Fibroblast of lung (primary cell): ENCODE measurements at regions not wholly inside any gene's neighbourhood (a gene's known extent, or its start where the extent isn't known, plus 50 kb on each side); places are given as distances from the start of the nearest gene placed in this dataset.

Source experiments
- DNase-seq, 2 donors: peaks; one replicate each; pipeline versions ENCODE4 v3.0.0 to v3.0.0-alpha.2; 2010; ENCODE audit warnings: low read depth in 2 of 2
- H2AFZ ChIP-seq: 2 replicates; pipeline ENCODE4 v1.5.1; 2012; ENCODE audit warnings: low read length, control low read depth, inconsistent platforms
- H3K27ac ChIP-seq: 2 replicates; pipeline ENCODE4 v1.5.1; 2011; ENCODE audit warnings: low read length, control low read depth; ENCODE audit not compliant: insufficient read depth
- H3K27me3 ChIP-seq: 2 replicates; pipeline ENCODE4 v1.5.1; 2011; ENCODE audit warnings: mild to moderate bottlenecking, low read length; ENCODE audit not compliant: control insufficient read depth, insufficient read depth
- H3K36me3 ChIP-seq: 2 replicates; pipeline ENCODE4 v1.5.1; 2011; ENCODE audit warnings: low read length; ENCODE audit not compliant: control insufficient read depth, insufficient read depth
- H3K4me1 ChIP-seq: 2 replicates; pipeline ENCODE4 v1.5.1; 2011; ENCODE audit warnings: low read length; ENCODE audit not compliant: control insufficient read depth, insufficient read depth; ENCODE audit errors: extremely low read depth
- H3K4me2 ChIP-seq: 2 replicates; pipeline ENCODE4 v1.5.1; 2011; ENCODE audit warnings: low read length, control low read depth; ENCODE audit not compliant: insufficient read depth; ENCODE audit errors: extremely low read depth
- H3K4me3 ChIP-seq, 4 experiments: fragments of 200-600 bp in 1 of 4; sonication (generic) in 1 of 4; replicated peaks in 1 of 4; 2 replicates each; pipeline ENCODE4 v1.5.1; 2011 to 2016; ENCODE audit warnings: low read length in 4 of 4, low read depth in 3 of 4, mild to moderate bottlenecking in 3 of 4, control low read depth in 2 of 4, inconsistent platforms in 1 of 4, mixed read lengths in 1 of 4; ENCODE audit not compliant: insufficient read depth in 1 of 4; ENCODE audit errors: control extremely low read depth in 1 of 4
- H3K79me2 ChIP-seq: 2 replicates; pipeline ENCODE4 v1.5.1; 2012; ENCODE audit warnings: mild to moderate bottlenecking, low read length, inconsistent platforms; ENCODE audit not compliant: control insufficient read depth, insufficient read depth
- H3K9ac ChIP-seq: 2 replicates; pipeline ENCODE4 v1.5.1; 2011; ENCODE audit warnings: mild to moderate bottlenecking, low read length, control low read depth; ENCODE audit not compliant: insufficient read depth
- H3K9me3 ChIP-seq: 2 replicates; pipeline ENCODE4 v1.5.1; 2012; ENCODE audit warnings: low read depth, low read length; ENCODE audit not compliant: control insufficient read depth, insufficient read depth
- H4K20me1 ChIP-seq: 2 replicates; pipeline ENCODE4 v1.5.1; 2011; ENCODE audit warnings: low read length; ENCODE audit not compliant: control insufficient read depth, insufficient read depth; ENCODE audit errors: extremely low read depth
- EZH2 ChIP-seq: IDR thresholded peaks from 2 replicates; pipeline ENCODE4 v1.5.1; 2012; ENCODE audit warnings: low read length, control low read depth, mild to moderate bottlenecking; ENCODE audit errors: missing control alignments
- TF ChIP-seq, protein P1 (sequence below), 2 donors: IDR thresholded peaks in 1 of 2; conservative IDR thresholded peaks in 1 of 2; 1 replicate in 1 of 2; 2 replicates in 1 of 2; pipeline ENCODE4 v1.5.1; 2011 to 2012; ENCODE audit warnings: low read length in 2 of 2, control low read depth in 1 of 2, inconsistent platforms in 1 of 2, low read depth in 1 of 2, mild to moderate bottlenecking in 1 of 2

DNA sequence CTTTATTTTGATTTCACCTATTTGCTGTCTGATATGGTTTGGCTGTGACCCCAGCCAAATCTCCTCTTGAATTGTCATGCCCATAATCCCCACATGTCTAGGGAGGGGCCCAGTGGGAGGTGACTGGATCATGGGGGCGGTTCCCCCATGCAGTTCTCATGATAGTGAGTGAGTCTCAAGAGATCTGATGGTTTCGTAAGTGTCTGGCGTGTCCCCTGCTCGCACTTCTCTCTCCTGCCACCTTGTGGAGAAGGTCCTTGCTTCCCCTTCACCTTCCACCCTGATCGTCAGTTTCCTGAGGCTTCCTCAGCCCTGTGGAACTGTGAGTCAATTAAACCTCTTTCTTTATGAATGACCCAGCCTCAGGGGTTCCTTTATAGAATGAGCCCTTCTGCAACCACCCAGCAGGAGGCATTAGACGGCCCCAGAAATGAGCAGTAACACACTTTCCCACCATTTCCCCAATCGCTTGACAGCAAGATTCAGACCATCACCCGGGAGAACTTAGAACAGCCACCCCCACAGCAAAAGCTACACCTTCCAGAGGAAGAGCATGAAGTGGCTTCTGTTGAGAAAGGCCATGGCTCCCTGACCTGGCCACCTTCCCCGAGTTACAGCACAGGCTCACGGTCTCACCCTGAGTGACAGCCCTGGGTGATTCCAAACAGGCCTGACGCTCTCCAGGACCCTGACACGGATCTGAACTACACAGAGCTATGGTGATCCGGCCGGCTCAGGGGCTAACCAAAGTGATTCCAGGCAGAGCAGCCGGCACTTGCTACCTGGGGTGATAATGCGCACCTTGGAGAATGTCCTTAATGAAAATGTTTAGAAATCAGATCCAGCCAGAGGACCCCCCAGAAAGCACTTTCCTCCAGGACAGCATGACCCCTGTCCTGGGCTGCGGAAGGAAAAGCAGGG, 131.2 kb upstream of the CDH4 start:
- no peaks in the 10 kb centered on the region for H3K9me3 ChIP-seq
- no peak overlapping the region for H3K4me2 ChIP-seq
- DNase-seq: peak; percentile 65 to 75
- no peaks in the 10 kb centered on the region for H4K20me1 ChIP-seq
- no peak overlapping the region for H3K27ac ChIP-seq
- H3K79me2 ChIP-seq: no peaks in the 10 kb centered on the region
- H2AFZ ChIP-seq: no peak overlapping the region
- H3K4me3 ChIP-seq: no peak overlapping the region
- TF ChIP-seq EZH2: no peak
- TF ChIP-seq, protein P1, sequence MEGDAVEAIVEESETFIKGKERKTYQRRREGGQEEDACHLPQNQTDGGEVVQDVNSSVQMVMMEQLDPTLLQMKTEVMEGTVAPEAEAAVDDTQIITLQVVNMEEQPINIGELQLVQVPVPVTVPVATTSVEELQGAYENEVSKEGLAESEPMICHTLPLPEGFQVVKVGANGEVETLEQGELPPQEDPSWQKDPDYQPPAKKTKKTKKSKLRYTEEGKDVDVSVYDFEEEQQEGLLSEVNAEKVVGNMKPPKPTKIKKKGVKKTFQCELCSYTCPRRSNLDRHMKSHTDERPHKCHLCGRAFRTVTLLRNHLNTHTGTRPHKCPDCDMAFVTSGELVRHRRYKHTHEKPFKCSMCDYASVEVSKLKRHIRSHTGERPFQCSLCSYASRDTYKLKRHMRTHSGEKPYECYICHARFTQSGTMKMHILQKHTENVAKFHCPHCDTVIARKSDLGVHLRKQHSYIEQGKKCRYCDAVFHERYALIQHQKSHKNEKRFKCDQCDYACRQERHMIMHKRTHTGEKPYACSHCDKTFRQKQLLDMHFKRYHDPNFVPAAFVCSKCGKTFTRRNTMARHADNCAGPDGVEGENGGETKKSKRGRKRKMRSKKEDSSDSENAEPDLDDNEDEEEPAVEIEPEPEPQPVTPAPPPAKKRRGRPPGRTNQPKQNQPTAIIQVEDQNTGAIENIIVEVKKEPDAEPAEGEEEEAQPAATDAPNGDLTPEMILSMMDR (conservative IDR thresholded peaks at IDR 0.05 in 1 of 2, IDR thresholded peaks at IDR 0.05 in 1 of 2; ENCODE audit: low read depth in 1 of 2, low read length in 2 of 2): peak; percentile 62 to 63
- no peak overlapping the region for H3K9ac ChIP-seq
- H3K27me3 ChIP-seq: no peaks in the 10 kb centered on the region
- no peaks in the 10 kb centered on the region for H3K36me3 ChIP-seq
- H3K4me1 ChIP-seq: no peaks in the 10 kb centered on the region

DNA sequence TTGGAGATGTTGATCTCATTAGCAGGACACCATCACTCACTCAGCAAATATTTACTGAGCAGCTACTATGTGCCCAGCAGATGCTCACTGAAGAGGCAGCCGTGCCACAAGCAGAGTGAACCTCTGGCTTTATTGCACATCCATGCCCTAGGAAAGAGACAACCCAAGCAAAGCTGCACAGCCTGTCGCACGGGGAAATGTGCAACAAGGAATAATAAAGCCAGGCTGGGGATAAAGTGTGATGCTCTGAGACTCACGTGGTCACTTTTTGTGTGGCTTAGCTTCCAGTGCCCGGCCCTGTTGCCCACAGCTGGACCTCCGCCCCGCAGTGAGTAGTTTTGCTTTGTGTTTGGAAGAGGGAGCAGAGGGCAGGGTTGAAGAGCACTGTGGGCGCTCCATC, 130.4 kb upstream of the CDH4 start:
- H3K4me2 ChIP-seq: no peak overlapping the region
- H2AFZ ChIP-seq: no peak overlapping the region
- H3K4me3 ChIP-seq: no peak overlapping the region
- no peak overlapping the region for H3K9ac ChIP-seq
- no peaks in the 10 kb centered on the region for H3K79me2 ChIP-seq
- DNase-seq: no peak
- no peaks in the 10 kb centered on the region for H3K9me3 ChIP-seq
- no peaks in the 10 kb centered on the region for H4K20me1 ChIP-seq
- no peak overlapping the region for H3K27ac ChIP-seq
- TF ChIP-seq, protein P1 (conservative IDR thresholded peaks at IDR 0.05 in 1 of 2, IDR thresholded peaks at IDR 0.05 in 1 of 2; ENCODE audit: low read depth in 1 of 2, low read length in 2 of 2): no peak
- no peak for TF ChIP-seq EZH2
- H3K27me3 ChIP-seq: no peaks in the 10 kb centered on the region
- no peaks in the 10 kb centered on the region for H3K4me1 ChIP-seq
- H3K36me3 ChIP-seq: no peaks in the 10 kb centered on the region

DNA sequence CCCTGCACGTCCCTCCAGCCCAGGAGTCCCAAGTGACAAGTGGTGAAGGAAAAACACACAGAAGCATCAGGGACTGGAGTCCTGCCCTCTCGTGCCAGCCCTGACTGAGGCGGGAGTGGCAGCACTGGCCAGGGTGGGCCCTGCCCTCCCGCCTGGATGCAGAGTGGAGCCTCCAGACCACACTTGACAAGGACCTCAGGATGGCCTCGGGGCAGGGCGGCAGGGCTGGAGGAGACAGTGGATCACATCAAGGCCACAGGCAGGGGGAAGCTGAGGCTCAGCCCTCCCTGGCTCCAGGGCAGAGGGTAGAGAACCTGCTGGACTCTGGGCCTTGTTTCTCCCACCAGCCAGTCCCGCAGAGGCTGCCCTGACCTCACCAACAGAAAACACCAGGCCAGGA, 128.8 kb upstream of the CDH4 start:
- DNase-seq: no peak
- no peak overlapping the region for H3K4me2 ChIP-seq
- H2AFZ ChIP-seq: no peak overlapping the region
- H4K20me1 ChIP-seq: no peaks in the 10 kb centered on the region
- no peaks in the 10 kb centered on the region for H3K27me3 ChIP-seq
- no peaks in the 10 kb centered on the region for H3K9me3 ChIP-seq
- no peaks in the 10 kb centered on the region for H3K36me3 ChIP-seq
- no peak overlapping the region for H3K4me3 ChIP-seq
- H3K9ac ChIP-seq: no peak overlapping the region
- no peak for TF ChIP-seq EZH2
- TF ChIP-seq, protein P1 (conservative IDR thresholded peaks at IDR 0.05 in 1 of 2, IDR thresholded peaks at IDR 0.05 in 1 of 2; ENCODE audit: low read depth in 1 of 2, low read length in 2 of 2): no peak
- no peak overlapping the region for H3K27ac ChIP-seq
- H3K4me1 ChIP-seq: peaks cover 3% of the 10 kb centered on the region
- no peaks in the 10 kb centered on the region for H3K79me2 ChIP-seq
